Lung microvascular endothelial cell (primary cell): ENCODE measurements at regions not wholly inside any gene's neighbourhood (a gene's known extent, or its start where the extent isn't known, plus 50 kb on each side); places are given as distances from the start of the nearest gene placed in this dataset.
"Not testable (repeated sequence)": the region's sequence is repeated elsewhere in the genome, so short reads cannot be mapped to it uniquely, and the experiment has no call there.

Source experiments
- DNase-seq, 2 donors: peaks; one replicate each; pipeline versions ENCODE4 v3.0.0 to v3.0.0-alpha.2; 2010; ENCODE audit warnings: low read depth in 2 of 2

DNA sequence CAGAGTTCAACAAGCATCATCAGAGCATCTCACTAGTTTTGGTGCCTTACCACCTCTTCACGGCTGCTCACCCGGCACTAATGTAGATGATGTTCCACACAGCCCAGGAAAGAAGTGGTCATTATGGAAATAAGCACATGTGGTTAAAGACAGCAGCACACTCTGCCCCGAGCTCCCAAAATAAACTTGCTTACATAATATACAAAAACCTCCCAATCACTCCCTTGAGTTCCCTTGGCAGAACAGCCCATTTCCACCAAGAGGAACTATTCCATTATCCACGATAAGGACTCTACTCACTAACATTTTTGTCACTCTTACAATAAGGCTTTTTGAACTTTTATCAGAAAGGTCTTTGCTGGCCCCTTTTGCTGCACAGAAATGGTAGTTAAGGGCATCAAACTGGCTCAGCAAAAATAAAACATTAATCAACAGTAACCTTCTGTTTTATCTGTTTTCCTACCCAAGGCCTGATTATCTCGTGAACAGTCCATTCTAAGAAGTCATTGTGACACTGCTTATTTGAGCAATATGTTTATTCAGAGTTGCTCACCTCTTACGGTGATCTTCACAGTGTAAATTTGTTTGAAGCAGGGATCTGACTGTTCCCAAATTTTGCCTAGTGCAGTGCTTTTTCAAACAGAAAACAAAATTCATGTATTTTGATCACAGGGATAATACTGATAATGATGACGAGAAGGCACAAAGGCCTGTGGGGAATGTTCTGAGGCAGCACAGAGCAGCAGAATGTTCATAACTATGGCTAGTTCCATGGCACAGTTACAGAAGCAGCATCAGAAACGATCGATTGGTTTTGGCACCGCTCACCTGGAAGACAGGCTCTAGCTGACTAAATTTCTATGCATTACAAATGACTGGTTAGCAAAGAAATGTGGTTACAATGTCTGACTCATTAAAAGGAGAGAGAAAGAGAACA, 399.8 kb upstream of the PIK3R1 start:
- no peak for DNase-seq

- no peak for DNase-seq
Observed at GRCh38 chr5:67814569-67815311, 400.8 kb upstream of the PIK3R1 start.

DNA sequence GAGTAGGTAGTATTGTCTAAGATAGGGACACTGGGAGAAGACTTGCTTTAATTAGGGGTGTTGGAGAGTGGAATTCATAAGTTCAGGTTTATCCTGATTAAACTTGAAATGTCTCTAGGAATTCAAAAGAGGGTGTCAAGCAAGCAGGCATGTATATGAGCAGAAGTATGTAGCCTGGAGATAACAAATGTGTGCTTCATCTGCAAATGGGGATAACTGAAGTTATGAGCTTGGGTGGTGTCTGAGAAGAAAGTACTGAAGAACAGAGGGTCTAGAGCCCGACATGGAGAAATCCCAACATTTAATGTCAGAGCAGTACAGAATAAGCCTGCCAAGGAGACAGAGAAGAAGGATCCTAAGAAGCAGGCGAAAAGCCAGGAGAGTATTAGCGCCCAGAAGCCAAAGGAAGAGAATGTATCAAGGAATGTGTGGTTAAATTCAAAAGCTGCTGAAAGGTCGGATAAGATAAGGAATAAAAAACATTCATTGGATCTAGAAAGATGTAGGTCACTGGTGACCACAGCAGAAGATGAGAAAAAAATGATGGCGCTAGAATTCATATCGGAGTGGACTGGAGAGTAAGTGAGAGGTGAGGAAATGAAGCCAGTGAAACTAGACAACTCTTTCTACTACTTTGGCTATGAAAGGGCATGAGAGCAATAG, 401.5 kb upstream of the PIK3R1 start:
- no peak for DNase-seq

- DNase-seq: no peak
Observed at GRCh38 chr5:67809589-67809988, 406.0 kb upstream of the PIK3R1 start.

DNA sequence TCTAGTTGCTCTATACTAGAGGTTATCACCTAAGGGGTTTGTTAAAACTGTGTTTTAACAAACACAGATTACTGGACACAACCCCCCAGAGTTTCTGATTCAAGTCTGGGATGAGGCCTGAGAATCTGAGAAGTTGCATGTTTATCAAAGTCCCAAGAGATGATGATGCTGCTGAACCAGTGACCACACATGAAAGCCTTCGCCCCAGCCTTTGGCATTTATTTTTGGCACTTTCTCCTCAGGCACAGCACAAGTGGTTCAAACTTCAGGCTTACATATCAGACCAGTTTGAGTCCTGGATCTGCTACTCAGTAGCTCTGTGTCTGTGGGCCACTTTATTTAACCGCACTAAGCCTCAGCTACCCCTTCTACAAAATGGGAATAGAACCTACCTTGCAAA, 407.2 kb upstream of the PIK3R1 start:
- DNase-seq: no peak

GRCh38 chr5:67807439-67807888, 408.1 kb upstream of the PIK3R1 start:
- no peak for DNase-seq

- no peak for DNase-seq
Observed at GRCh38 chr5:67806654-67807438, 408.7 kb upstream of the PIK3R1 start.

DNA sequence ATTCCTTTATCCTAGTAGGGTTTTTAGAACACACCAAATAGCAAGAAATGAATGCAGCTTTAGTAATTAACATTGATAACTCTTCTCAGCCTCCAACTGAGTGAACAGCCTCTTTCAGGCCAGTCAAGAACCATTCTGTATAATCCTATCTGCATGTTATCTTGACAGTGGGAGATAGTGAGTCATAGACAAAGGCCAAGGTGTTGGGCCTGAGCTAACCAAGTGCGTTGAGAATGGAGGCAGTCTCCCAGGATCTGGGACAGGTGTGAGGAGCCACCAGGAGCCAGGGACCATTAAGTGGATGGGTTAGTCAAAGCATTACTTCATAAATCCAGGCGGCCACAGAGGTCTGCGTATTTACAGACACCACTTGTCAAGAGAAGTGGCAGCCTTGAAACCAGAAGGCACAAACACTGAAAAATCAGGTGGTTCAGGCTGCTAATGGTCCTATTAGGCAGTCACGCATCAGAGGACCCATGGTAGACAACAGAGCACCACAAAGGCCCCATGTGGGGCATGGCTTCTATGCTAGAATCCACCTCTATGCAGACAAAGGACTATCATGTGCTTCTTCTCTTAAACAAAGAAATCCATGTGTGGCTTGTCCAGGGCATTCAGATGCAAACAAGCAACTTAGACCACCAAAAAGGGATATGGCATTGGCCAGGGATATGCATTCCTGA, 409.7 kb upstream of the PIK3R1 start:
- DNase-seq: no peak

DNA sequence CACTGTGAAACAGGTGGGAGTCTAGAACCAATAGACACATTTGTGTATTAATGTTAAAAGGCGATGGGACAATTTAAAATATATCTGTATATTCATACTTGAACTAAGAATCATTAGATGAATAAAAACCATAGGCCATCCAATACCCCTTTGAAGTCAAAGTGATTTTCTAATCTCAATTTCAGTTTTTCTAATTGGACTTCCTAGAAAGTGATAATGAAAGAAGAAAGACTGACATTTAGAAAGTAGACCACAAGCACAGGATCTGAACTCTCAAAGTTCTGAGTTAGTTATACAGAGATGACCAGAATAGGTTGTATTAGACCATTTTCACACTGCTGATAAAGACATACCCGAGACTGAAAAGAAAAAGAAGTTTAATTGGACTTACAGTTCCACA, 412.8 kb upstream of the PIK3R1 start:
- no peak for DNase-seq

DNA sequence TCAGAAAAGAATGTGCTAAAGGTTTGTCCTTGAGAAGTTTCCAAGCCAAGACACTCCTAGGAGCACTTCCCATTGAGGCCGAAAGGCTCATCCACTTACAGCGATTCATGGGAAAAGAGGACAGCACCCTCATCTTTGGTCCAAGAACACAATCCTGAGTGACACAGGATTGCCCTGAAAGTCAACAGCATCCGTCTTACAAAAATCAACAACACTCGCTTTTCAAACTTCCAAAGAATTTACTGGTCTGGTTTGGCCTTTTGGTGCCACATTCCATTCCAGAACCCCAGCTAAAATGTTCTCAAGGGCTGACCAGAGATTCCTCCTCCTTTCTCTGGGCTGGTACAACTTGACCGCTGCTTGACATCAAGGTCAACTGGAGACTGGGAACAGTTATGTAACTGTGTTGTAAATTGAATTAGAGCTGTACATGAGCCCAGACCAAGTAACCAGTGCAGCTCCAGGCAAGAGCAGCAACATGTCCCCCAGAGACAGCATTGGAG, 415.8 kb upstream of the PIK3R1 start:
- DNase-seq: no peak

DNA sequence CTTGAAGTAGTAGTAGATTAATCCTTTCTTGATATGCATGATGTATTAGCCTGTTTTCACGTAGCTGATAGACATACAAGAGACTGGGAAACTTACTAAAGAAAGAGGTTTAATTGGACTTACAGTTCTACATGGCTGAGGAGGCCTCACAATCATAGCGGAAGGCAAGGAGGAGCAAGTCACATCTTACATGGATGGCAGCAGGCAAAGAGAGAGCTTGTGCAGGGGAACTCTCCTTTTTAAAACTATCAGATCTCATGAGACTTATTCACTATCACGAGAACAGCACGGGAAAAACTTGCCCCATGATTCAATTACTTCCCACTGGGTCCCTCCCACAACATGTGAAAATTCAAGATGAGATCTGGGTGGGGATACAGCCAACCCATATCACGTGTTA, 417.1 kb upstream of the PIK3R1 start:
- not testable (repeated sequence) for DNase-seq

DNA sequence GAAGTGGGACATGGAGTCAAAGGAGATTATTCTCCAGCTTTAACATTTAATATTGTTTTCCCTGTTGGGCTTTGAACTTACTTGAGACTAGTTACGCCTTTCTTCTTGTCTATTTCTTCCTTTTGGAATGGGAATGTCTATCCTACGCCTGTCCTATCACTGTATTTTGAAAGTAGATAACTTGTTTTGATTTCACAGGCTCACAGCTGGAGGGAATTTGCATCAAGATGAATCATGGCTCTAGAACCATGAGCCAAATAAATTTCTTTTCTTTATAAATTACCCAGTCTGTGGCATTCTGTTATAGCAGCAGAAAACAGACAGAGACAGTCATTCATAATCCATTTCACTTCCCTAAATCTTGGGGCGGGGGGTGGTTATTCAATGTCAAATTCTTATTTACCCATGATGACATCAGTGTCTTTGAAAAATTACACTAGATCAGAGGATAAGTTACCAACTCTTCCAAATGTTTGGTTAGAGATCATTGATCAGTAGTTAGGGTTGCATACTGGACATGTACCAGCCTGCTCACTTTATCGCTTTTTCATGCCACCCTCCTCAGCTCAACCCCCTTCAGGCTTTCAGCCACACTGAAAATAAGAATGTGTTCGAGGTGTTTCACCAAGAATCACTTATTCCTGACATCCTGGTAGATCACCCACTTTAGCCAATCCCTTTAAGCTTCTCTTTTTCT, 419.6 kb upstream of the PIK3R1 start:
- no peak for DNase-seq

GRCh38 chr5:67793966-67794365, 421.6 kb upstream of the PIK3R1 start:
- no peak for DNase-seq

DNA sequence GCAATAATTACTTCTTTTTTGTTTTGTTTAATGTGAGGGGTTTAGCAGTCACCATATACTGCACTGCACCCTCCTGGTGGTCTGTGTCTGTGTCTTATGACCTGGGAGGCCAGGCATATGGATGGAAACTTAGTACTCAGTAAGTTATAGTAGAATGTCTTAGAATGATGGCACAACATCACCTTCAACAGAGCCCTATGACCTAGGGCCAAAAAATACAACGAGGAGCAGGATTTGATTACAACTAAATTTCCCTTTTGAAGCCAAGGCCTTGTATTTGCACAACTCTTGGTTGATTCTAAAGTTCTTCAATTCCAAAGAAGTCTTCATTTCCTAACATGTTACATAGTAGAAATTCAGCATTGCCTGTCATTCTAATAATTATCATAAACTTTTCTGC, 422.1 kb upstream of the PIK3R1 start:
- DNase-seq: no peak

- DNase-seq: no peak
Observed at GRCh38 chr5:67792891-67793290, 422.7 kb upstream of the PIK3R1 start.

GRCh38 chr5:67790390-67790789, 425.2 kb upstream of the PIK3R1 start:
- no peak for DNase-seq

DNA sequence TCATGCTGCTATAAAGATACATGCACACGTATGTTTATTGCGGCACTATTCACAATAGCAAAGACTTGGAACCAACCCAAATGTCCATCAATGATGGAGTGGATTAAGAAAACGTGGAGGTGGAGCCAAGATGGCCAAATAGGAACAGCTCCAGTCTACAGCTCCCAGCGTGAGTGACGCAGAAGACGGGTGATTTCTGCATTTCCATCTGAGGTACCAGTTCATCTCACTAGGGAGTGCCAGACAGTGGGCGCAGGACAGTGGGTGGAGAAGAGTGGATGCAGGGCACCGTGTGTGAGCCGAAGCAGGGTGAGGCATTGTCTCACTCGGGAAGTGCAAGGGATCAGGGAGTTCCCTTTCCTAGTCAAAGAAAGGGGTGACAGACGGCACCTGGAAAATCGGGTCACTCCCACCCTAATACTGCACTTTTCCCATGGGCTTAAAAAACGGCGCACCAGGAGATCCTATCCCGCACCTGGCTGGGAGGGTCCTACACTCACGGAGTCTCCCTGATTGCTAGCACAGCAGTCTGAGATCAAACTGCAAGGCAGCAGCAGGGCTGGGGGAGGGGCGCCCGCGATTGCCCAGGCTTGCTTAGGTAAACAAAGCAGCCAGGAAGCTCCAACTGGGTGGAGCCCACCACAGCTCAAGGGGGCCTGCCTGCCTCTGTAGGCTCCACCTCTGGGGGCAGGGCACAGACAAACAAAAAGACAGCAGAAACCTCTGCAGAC, 435.5 kb upstream of the PIK3R1 start:
- DNase-seq: not testable (repeated sequence)

DNA sequence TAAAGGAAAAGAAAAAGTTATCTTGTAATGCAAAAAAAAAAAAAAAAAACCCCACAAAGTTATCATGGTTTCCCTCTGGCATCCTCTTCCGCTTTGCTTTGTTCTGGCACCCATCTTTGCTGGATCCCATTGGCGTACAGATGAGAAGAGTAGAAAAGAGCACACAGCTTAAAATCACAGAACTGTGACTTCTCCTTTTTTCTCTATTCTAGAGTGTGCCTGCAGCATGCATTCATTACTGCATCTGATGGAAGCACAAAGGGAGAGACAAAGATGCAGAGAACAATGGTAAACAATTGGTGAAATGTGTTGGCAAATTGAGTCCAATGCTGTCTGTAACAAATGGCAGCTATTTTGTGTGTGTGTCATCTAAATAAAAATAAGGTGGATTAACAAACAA, 440.8 kb upstream of the PIK3R1 start:
- no peak for DNase-seq

DNA sequence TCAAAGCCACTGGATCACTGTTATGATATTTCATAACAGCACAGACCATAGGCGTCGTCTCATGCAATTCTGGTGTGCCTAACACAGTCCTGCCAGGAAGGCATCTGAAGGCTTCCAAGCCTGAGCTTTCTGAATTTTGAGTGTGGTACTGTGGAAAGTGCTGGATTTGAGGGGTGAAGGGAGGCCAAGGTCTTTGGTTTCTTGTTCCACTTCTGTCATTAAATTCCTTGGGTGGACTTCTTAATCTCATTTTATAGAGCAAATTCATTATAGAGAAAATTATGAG, 441.3 kb upstream of the PIK3R1 start:
- no peak for DNase-seq
